ENCODE measurements at regions not wholly inside any gene's neighbourhood (a gene's known extent, or its start where the extent isn't known, plus 50 kb on each side); places are given as distances from the start of the nearest gene placed in this dataset.

GRCh38 chr4:18529482-18529881 lies 507.9 kb upstream of the LCORL start:
- no peak overlapping the region for H4K12ac ChIP-seq (ENCODE audit: low read depth, low read length)
- no peak overlapping the region for H4K91ac ChIP-seq (ENCODE audit: low read depth, low read length)
- no peaks in the 10 kb centered on the region for H3K79me2 ChIP-seq (ENCODE audit: control insufficient read depth, insufficient read depth, low read length, poor library complexity)
- no peak overlapping the region for H2BK120ac ChIP-seq (ENCODE audit: insufficient read depth, low read length, poor library complexity)
- H3K9ac ChIP-seq (ENCODE audit: low read length): no peak overlapping the region
- H3K18ac ChIP-seq (ENCODE audit: low read length): no peak overlapping the region
- H3K4ac ChIP-seq (ENCODE audit: low read depth, low read length): no peak overlapping the region
- no peak overlapping the region for H3K23ac ChIP-seq (ENCODE audit: low read length)
- no peak overlapping the region for H3K27ac ChIP-seq (ENCODE audit: low read depth, low read length)
- no peaks in the 10 kb centered on the region for H3K27me3 ChIP-seq (ENCODE audit: insufficient read depth, low read length)
- H2BK5ac ChIP-seq (ENCODE audit: low read depth, low read length, poor library complexity): no peak overlapping the region
- H3K9me3 ChIP-seq (ENCODE audit: insufficient read depth, low read depth, low read length): no peaks in the 10 kb centered on the region
- H3K4me3 ChIP-seq (ENCODE audit: low read depth, low read length): no peak overlapping the region
- no peaks in the 10 kb centered on the region for H3K36me3 ChIP-seq (ENCODE audit: control insufficient read depth in 1 of 2, insufficient read depth in 2 of 2, low read length in 2 of 2)
- H3K4me2 ChIP-seq (ENCODE audit: low read length): no peak overlapping the region
- no peak overlapping the region for H4K8ac ChIP-seq (ENCODE audit: low read depth, low read length)
- no peak overlapping the region for H2AK5ac ChIP-seq (ENCODE audit: low read length)
- no peaks in the 10 kb centered on the region for H3K4me1 ChIP-seq (ENCODE audit: control insufficient read depth in 1 of 2, insufficient read depth in 2 of 2, low read length in 2 of 2)
- no peak overlapping the region for H3K14ac ChIP-seq (ENCODE audit: low read length)
- no peaks in the 10 kb centered on the region for H3K79me1 ChIP-seq (ENCODE audit: low read length)
- no peak overlapping the region for H2AFZ ChIP-seq (ENCODE audit: insufficient read depth, low read length, poor library complexity)
- DNase-seq: no peak
- no peak overlapping the region for H2BK12ac ChIP-seq (ENCODE audit: low read length)

GRCh38 chr4:18524667-18525066 lies 503.1 kb upstream of the LCORL start:
- no peak overlapping the region for H3K18ac ChIP-seq (ENCODE audit: low read length)
- H3K14ac ChIP-seq (ENCODE audit: low read length): no peak overlapping the region
- H3K36me3 ChIP-seq (ENCODE audit: control insufficient read depth in 1 of 2, insufficient read depth in 2 of 2, low read length in 2 of 2): no peaks in the 10 kb centered on the region
- no peak overlapping the region for H2BK120ac ChIP-seq (ENCODE audit: insufficient read depth, low read length, poor library complexity)
- no peaks in the 10 kb centered on the region for H3K27me3 ChIP-seq (ENCODE audit: insufficient read depth, low read length)
- H3K9ac ChIP-seq (ENCODE audit: low read length): no peak overlapping the region
- H2AFZ ChIP-seq (ENCODE audit: insufficient read depth, low read length, poor library complexity): no peak overlapping the region
- no peaks in the 10 kb centered on the region for H3K79me1 ChIP-seq (ENCODE audit: low read length)
- no peak overlapping the region for H4K8ac ChIP-seq (ENCODE audit: low read depth, low read length)
- H4K91ac ChIP-seq (ENCODE audit: low read depth, low read length): no peak overlapping the region
- H3K4ac ChIP-seq (ENCODE audit: low read depth, low read length): no peak overlapping the region
- no peak overlapping the region for H4K12ac ChIP-seq (ENCODE audit: low read depth, low read length)
- DNase-seq: no peak
- no peak overlapping the region for H2AK5ac ChIP-seq (ENCODE audit: low read length)
- no peak overlapping the region for H3K23ac ChIP-seq (ENCODE audit: low read length)
- H3K79me2 ChIP-seq (ENCODE audit: control insufficient read depth, insufficient read depth, low read length, poor library complexity): no peaks in the 10 kb centered on the region
- no peak overlapping the region for H2BK5ac ChIP-seq (ENCODE audit: low read depth, low read length, poor library complexity)
- no peak overlapping the region for H2BK12ac ChIP-seq (ENCODE audit: low read length)
- no CpG with 5 or more reads among the region's 4 CpGs for WGBS (ENCODE audit: extremely low coverage, insufficient coverage, insufficient read length)
- H3K9me3 ChIP-seq (ENCODE audit: insufficient read depth, low read depth, low read length): no peaks in the 10 kb centered on the region
- no peaks in the 10 kb centered on the region for H3K4me1 ChIP-seq (ENCODE audit: control insufficient read depth in 1 of 2, insufficient read depth in 2 of 2, low read length in 2 of 2)
- no peak overlapping the region for H3K4me3 ChIP-seq (ENCODE audit: low read depth, low read length)
- no peak overlapping the region for H3K27ac ChIP-seq (ENCODE audit: low read depth, low read length)
- no peak overlapping the region for H3K4me2 ChIP-seq (ENCODE audit: low read length)

GRCh38 chr4:18518098-18518497 lies 496.5 kb upstream of the LCORL start:
- no CpG with 5 or more reads among the region's 3 CpGs for WGBS (ENCODE audit: extremely low coverage, insufficient coverage, insufficient read length)
- Histone ChIP-seq H2AFZ (ENCODE audit: insufficient read depth, low read length, poor library complexity) (no peak overlapping the region), H3K9me3 (ENCODE audit: insufficient read depth, low read depth, low read length) (no peaks in the 10 kb centered on the region), H3K79me1 (ENCODE audit: low read length) (no peaks in the 10 kb centered on the region), H4K12ac (ENCODE audit: low read depth, low read length) (no peak overlapping the region), H3K9ac (ENCODE audit: low read length) (no peak overlapping the region), H2BK12ac (ENCODE audit: low read length) (no peak overlapping the region), H3K4me1 (ENCODE audit: control insufficient read depth in 1 of 2, insufficient read depth in 2 of 2, low read length in 2 of 2) (no peaks in the 10 kb centered on the region), H3K14ac (ENCODE audit: low read length) (no peak overlapping the region), H3K27ac (ENCODE audit: low read depth, low read length) (no peak overlapping the region), H3K27me3 (ENCODE audit: insufficient read depth, low read length) (no peaks in the 10 kb centered on the region), H2AK5ac (ENCODE audit: low read length) (no peak overlapping the region), H3K36me3 (ENCODE audit: control insufficient read depth in 1 of 2, insufficient read depth in 2 of 2, low read length in 2 of 2) (no peaks in the 10 kb centered on the region), H3K4me2 (ENCODE audit: low read length) (no peak overlapping the region), H3K79me2 (ENCODE audit: control insufficient read depth, insufficient read depth, low read length, poor library complexity) (no peaks in the 10 kb centered on the region), H3K23ac (ENCODE audit: low read length) (no peak overlapping the region), H2BK5ac (ENCODE audit: low read depth, low read length, poor library complexity) (no peak overlapping the region), H4K91ac (ENCODE audit: low read depth, low read length) (no peak overlapping the region), H3K4ac (ENCODE audit: low read depth, low read length) (no peak overlapping the region), H3K18ac (ENCODE audit: low read length) (no peak overlapping the region), H3K4me3 (ENCODE audit: low read depth, low read length) (no peak overlapping the region), H2BK120ac (ENCODE audit: insufficient read depth, low read length, poor library complexity) (no peak overlapping the region), H4K8ac (ENCODE audit: low read depth, low read length) (no peak overlapping the region)
- no peak for DNase-seq

- no peaks in the 10 kb centered on the region for H3K4me1 ChIP-seq (ENCODE audit: control insufficient read depth in 1 of 2, insufficient read depth in 2 of 2, low read length in 2 of 2)
- H3K9me3 ChIP-seq (ENCODE audit: insufficient read depth, low read depth, low read length): no peaks in the 10 kb centered on the region
- no peak overlapping the region for H2BK12ac ChIP-seq (ENCODE audit: low read length)
- H2BK120ac ChIP-seq (ENCODE audit: insufficient read depth, low read length, poor library complexity): no peak overlapping the region
- H3K4ac ChIP-seq (ENCODE audit: low read depth, low read length): no peak overlapping the region
- no peak overlapping the region for H3K14ac ChIP-seq (ENCODE audit: low read length)
- no peak overlapping the region for H3K27ac ChIP-seq (ENCODE audit: low read depth, low read length)
- no peaks in the 10 kb centered on the region for H3K79me2 ChIP-seq (ENCODE audit: control insufficient read depth, insufficient read depth, low read length, poor library complexity)
- H3K4me2 ChIP-seq (ENCODE audit: low read length): no peak overlapping the region
- H2AFZ ChIP-seq (ENCODE audit: insufficient read depth, low read length, poor library complexity): no peak overlapping the region
- H3K23ac ChIP-seq (ENCODE audit: low read length): no peak overlapping the region
- H4K91ac ChIP-seq (ENCODE audit: low read depth, low read length): no peak overlapping the region
- no peak for DNase-seq
- no peaks in the 10 kb centered on the region for H3K27me3 ChIP-seq (ENCODE audit: insufficient read depth, low read length)
- H3K9ac ChIP-seq (ENCODE audit: low read length): no peak overlapping the region
- no peak overlapping the region for H4K8ac ChIP-seq (ENCODE audit: low read depth, low read length)
- no peak overlapping the region for H2BK5ac ChIP-seq (ENCODE audit: low read depth, low read length, poor library complexity)
- H3K36me3 ChIP-seq (ENCODE audit: control insufficient read depth in 1 of 2, insufficient read depth in 2 of 2, low read length in 2 of 2): no peaks in the 10 kb centered on the region
- no peak overlapping the region for H3K4me3 ChIP-seq (ENCODE audit: low read depth, low read length)
- H3K79me1 ChIP-seq (ENCODE audit: low read length): no peaks in the 10 kb centered on the region
- H4K12ac ChIP-seq (ENCODE audit: low read depth, low read length): no peak overlapping the region
- no peak overlapping the region for H2AK5ac ChIP-seq (ENCODE audit: low read length)
- no peak overlapping the region for H3K18ac ChIP-seq (ENCODE audit: low read length)
Measured at GRCh38 chr4:18513861-18514260, 492.3 kb upstream of the LCORL start.

- no peak overlapping the region for H4K8ac ChIP-seq (ENCODE audit: low read depth, low read length)
- no peak overlapping the region for H3K14ac ChIP-seq (ENCODE audit: low read length)
- no peak for DNase-seq
- no peak overlapping the region for H2BK120ac ChIP-seq (ENCODE audit: insufficient read depth, low read length, poor library complexity)
- no peak overlapping the region for H3K4ac ChIP-seq (ENCODE audit: low read depth, low read length)
- no peak overlapping the region for H3K23ac ChIP-seq (ENCODE audit: low read length)
- no peak overlapping the region for H4K12ac ChIP-seq (ENCODE audit: low read depth, low read length)
- no peaks in the 10 kb centered on the region for H3K79me2 ChIP-seq (ENCODE audit: control insufficient read depth, insufficient read depth, low read length, poor library complexity)
- H3K79me1 ChIP-seq (ENCODE audit: low read length): no peaks in the 10 kb centered on the region
- H3K4me1 ChIP-seq (ENCODE audit: control insufficient read depth in 1 of 2, insufficient read depth in 2 of 2, low read length in 2 of 2): no peaks in the 10 kb centered on the region
- H2BK5ac ChIP-seq (ENCODE audit: low read depth, low read length, poor library complexity): no peak overlapping the region
- no peak overlapping the region for H4K91ac ChIP-seq (ENCODE audit: low read depth, low read length)
- no peaks in the 10 kb centered on the region for H3K36me3 ChIP-seq (ENCODE audit: control insufficient read depth in 1 of 2, insufficient read depth in 2 of 2, low read length in 2 of 2)
- H3K18ac ChIP-seq (ENCODE audit: low read length): no peak overlapping the region
- H2AFZ ChIP-seq (ENCODE audit: insufficient read depth, low read length, poor library complexity): no peak overlapping the region
- H3K27ac ChIP-seq (ENCODE audit: low read depth, low read length): no peak overlapping the region
- H3K27me3 ChIP-seq (ENCODE audit: insufficient read depth, low read length): no peaks in the 10 kb centered on the region
- H3K9ac ChIP-seq (ENCODE audit: low read length): no peak overlapping the region
- H2AK5ac ChIP-seq (ENCODE audit: low read length): no peak overlapping the region
- no peak overlapping the region for H3K4me3 ChIP-seq (ENCODE audit: low read depth, low read length)
- no peak overlapping the region for H3K4me2 ChIP-seq (ENCODE audit: low read length)
- no peak overlapping the region for H2BK12ac ChIP-seq (ENCODE audit: low read length)
- H3K9me3 ChIP-seq (ENCODE audit: insufficient read depth, low read depth, low read length): no peaks in the 10 kb centered on the region
Measured at GRCh38 chr4:18512718-18513117, 491.2 kb upstream of the LCORL start.
